HUES64 (cell line): ENCODE measurements at regions not wholly inside any gene's neighbourhood (a gene's known extent, or its start where the extent isn't known, plus 50 kb on each side); places are given as distances from the start of the nearest gene placed in this dataset.

Experiments
- H3K27ac ChIP-seq: 2 replicates; pipeline ENCODE4 v1.7.0; 2013; ENCODE audit warnings: low read depth, low read length, inconsistent platforms
- H3K27me3 ChIP-seq: 2 replicates; pipeline ENCODE4 v1.6.1; 2013; ENCODE audit warnings: mild to moderate bottlenecking, low read length; ENCODE audit not compliant: insufficient read depth
- H3K36me3 ChIP-seq: 2 replicates; pipeline ENCODE4 v1.6.1; 2013; ENCODE audit warnings: mild to moderate bottlenecking, low read length; ENCODE audit not compliant: insufficient read depth
- H3K4me1 ChIP-seq: 2 replicates; pipeline ENCODE4 v1.6.1; 2013; ENCODE audit warnings: mild to moderate bottlenecking, low read length, moderate library complexity; ENCODE audit not compliant: insufficient read depth
- H3K4me3 ChIP-seq: 2 replicates; pipeline ENCODE4 v1.5.1; 2013; ENCODE audit warnings: mild to moderate bottlenecking, low read length, moderate library complexity
- H3K9ac ChIP-seq: 2 replicates; pipeline ENCODE4 v1.6.1; 2013; ENCODE audit warnings: mild to moderate bottlenecking, low read depth, low read length
- H3K9me3 ChIP-seq: 2 replicates; pipeline ENCODE4 v1.6.1; 2013; ENCODE audit warnings: low read depth, low read length; ENCODE audit not compliant: insufficient read depth
- WGBS: fragments of 150-250, 120-280 bp; methylation state at CpG from one replicate; pipeline ENCODE4 v1.1.7; 2013; ENCODE audit warnings: missing lambda C conversion rate; 5-methylcytosine and 5-hydroxymethylcytosine counted together

- Histone ChIP-seq H3K9ac (no peak overlapping the region), H3K27me3 (no peaks in the 10 kb centered on the region), H3K36me3 (no peaks in the 10 kb centered on the region), H3K4me3 (no peak overlapping the region), H3K27ac (no peak overlapping the region), H3K9me3 (0 out of 2 replicates have a peak, but pooled peaks cover 5% of the 10 kb centered on the region), H3K4me1 (peaks cover 20% of the 10 kb centered on the region; the same call in 1 of the 2 replicates)
- 96% methylated on average over 2 of the region's 2 CpGs for WGBS
These were observed 149.8 kb upstream of the GBE1 start for GRCh38 chr3:81911221-81911620.

GRCh38 chr3:81910244-81910852 is 148.9 kb upstream of the GBE1 start:
- H3K4me3 ChIP-seq, result no peak overlapping the region
- no peaks in the 10 kb centered on the region for H3K36me3 ChIP-seq
- H3K9me3 ChIP-seq, result peaks cover 5% of the 10 kb centered on the region; the same call in 1 of the 2 replicates
- H3K4me1 ChIP-seq, result peaks cover 15% of the 10 kb centered on the region; the same call in 1 of the 2 replicates
- no peak overlapping the region for H3K27ac ChIP-seq
- 19% methylated on average over 5 of the region's 5 CpGs for WGBS
- no peak overlapping the region for H3K9ac ChIP-seq
- H3K27me3 ChIP-seq, result no peaks in the 10 kb centered on the region

- no peak overlapping the region for H3K27ac ChIP-seq
- H3K27me3 ChIP-seq, result no peaks in the 10 kb centered on the region
- H3K36me3 ChIP-seq, result no peaks in the 10 kb centered on the region
- no peak overlapping the region for H3K9ac ChIP-seq
- no peak overlapping the region for H3K4me3 ChIP-seq
- peaks cover 5% of the 10 kb centered on the region; the same call in 1 of the 2 replicates for H3K9me3 ChIP-seq
- 89% methylated on average over 2 of the region's 3 CpGs for WGBS
- H3K4me1 ChIP-seq, result peaks cover 15% of the 10 kb centered on the region; the same call in 1 of the 2 replicates
These were observed 148.4 kb upstream of the GBE1 start for GRCh38 chr3:81909796-81910195.

- no peaks in the 10 kb centered on the region for H3K36me3 ChIP-seq
- no peak overlapping the region for H3K27ac ChIP-seq
- peaks cover 5% of the 10 kb centered on the region; the same call in 1 of the 2 replicates for H3K9me3 ChIP-seq
- 0 out of 2 replicates have a peak, but pooled peaks cover 3% of the 10 kb centered on the region for H3K4me1 ChIP-seq
- no peak overlapping the region for H3K9ac ChIP-seq
- no peaks in the 10 kb centered on the region for H3K27me3 ChIP-seq
- no peak overlapping the region for H3K4me3 ChIP-seq
- 95% methylated on average over 5 of the region's 5 CpGs for WGBS
These were observed 147.1 kb upstream of the GBE1 start for GRCh38 chr3:81908561-81908960.

GRCh38 chr3:81898336-81898735 is 136.9 kb upstream of the GBE1 start:
- no peaks in the 10 kb centered on the region for H3K27me3 ChIP-seq
- no peak overlapping the region for H3K4me3 ChIP-seq
- 100% methylated on average over 1 of the region's 1 CpG for WGBS
- H3K9ac ChIP-seq, result no peak overlapping the region
- no peaks in the 10 kb centered on the region for H3K9me3 ChIP-seq
- H3K4me1 ChIP-seq, result peaks cover 5% of the 10 kb centered on the region; the same call in 1 of the 2 replicates
- no peaks in the 10 kb centered on the region for H3K36me3 ChIP-seq
- no peak overlapping the region for H3K27ac ChIP-seq

- Histone ChIP-seq H3K9me3 (no peaks in the 10 kb centered on the region; the same call in 1 of the 2 replicates), H3K4me3 (no peak overlapping the region), H3K4me1 (peaks cover 21% of the 10 kb centered on the region), H3K36me3 (no peaks in the 10 kb centered on the region), H3K9ac (no peak overlapping the region), H3K27ac (no peak overlapping the region), H3K27me3 (no peaks in the 10 kb centered on the region)
- 72% methylated on average over 4 of the region's 4 CpGs for WGBS
These were observed 133.2 kb upstream of the GBE1 start for GRCh38 chr3:81894598-81894997.

- Histone ChIP-seq H3K27ac (peak overlapping the region; percentile 37; the same call in 1 of the 2 replicates), H3K4me1 (peaks cover 21% of the 10 kb centered on the region), H3K4me3 (no peak overlapping the region), H3K9me3 (no peaks in the 10 kb centered on the region; the same call in 1 of the 2 replicates), H3K27me3 (no peaks in the 10 kb centered on the region), H3K36me3 (no peaks in the 10 kb centered on the region), H3K9ac (peak overlapping the region; percentile 13; the same call in 1 of the 2 replicates)
- 77% methylated on average over 8 of the region's 8 CpGs for WGBS
These were observed 129.8 kb upstream of the GBE1 start for GRCh38 chr3:81891055-81891895.

GRCh38 chr3:81888914-81889557 is 127.6 kb upstream of the GBE1 start:
- WGBS, result 95% methylated on average over 6 of the region's 6 CpGs
- H3K36me3 ChIP-seq, result no peaks in the 10 kb centered on the region
- H3K4me3 ChIP-seq, result no peak overlapping the region
- peaks cover 16% of the 10 kb centered on the region for H3K4me1 ChIP-seq
- no peak overlapping the region for H3K27ac ChIP-seq
- H3K27me3 ChIP-seq, result no peaks in the 10 kb centered on the region
- no peaks in the 10 kb centered on the region; the same call in 1 of the 2 replicates for H3K9me3 ChIP-seq
- no peak overlapping the region for H3K9ac ChIP-seq

GRCh38 chr3:81887448-81887847 is 126.0 kb upstream of the GBE1 start:
- no peak overlapping the region for H3K27ac ChIP-seq
- no peak overlapping the region for H3K4me3 ChIP-seq
- no peaks in the 10 kb centered on the region for H3K9me3 ChIP-seq
- no peaks in the 10 kb centered on the region for H3K27me3 ChIP-seq
- H3K36me3 ChIP-seq, result no peaks in the 10 kb centered on the region
- peaks cover 16% of the 10 kb centered on the region for H3K4me1 ChIP-seq
- no peak overlapping the region for H3K9ac ChIP-seq

- Histone ChIP-seq H3K36me3 (no peaks in the 10 kb centered on the region), H3K27me3 (no peaks in the 10 kb centered on the region), H3K9me3 (no peaks in the 10 kb centered on the region), H3K4me1 (peaks cover 5% of the 10 kb centered on the region), H3K9ac (no peak overlapping the region), H3K27ac (no peak overlapping the region), H3K4me3 (no peak overlapping the region)
- 100% methylated on average over 1 of the region's 2 CpGs for WGBS
These were observed 124.6 kb upstream of the GBE1 start for GRCh38 chr3:81886081-81886480.

- no peaks in the 10 kb centered on the region for H3K9me3 ChIP-seq
- H3K36me3 ChIP-seq, result no peaks in the 10 kb centered on the region
- no peaks in the 10 kb centered on the region for H3K27me3 ChIP-seq
- H3K27ac ChIP-seq, result no peak overlapping the region
- 96% methylated on average over 3 of the region's 3 CpGs for WGBS
- H3K4me1 ChIP-seq, result no peaks in the 10 kb centered on the region
- no peak overlapping the region for H3K9ac ChIP-seq
- no peak overlapping the region for H3K4me3 ChIP-seq
These were observed 123.3 kb upstream of the GBE1 start for GRCh38 chr3:81884791-81885190.
